ENCODE measurements at regions not wholly inside any gene's neighbourhood (a gene's known extent, or its start where the extent isn't known, plus 50 kb on each side); places are given as distances from the start of the nearest gene placed in this dataset.
A peak's percentile ranks its signal among the peaks of the same experiment; 100 is the strongest.

DNA sequence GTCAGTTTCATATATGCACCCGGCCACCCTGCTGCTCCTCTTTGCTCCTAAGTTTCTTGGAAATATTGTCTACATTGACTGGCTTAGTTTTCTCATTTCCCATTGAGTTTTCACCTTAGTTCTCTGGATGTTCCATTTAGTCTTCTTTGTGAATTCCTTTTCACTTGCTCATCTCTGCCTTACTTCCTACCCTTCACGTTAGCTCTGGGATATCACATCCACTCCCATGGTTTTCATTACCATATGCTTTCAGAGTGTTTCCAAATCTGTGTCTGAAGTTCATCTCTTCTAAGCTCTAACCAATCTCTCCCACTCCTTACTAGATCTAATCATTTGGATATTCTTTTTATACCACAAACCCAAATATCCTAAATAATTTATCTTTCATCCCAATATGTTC is 226.4 kb downstream of the FAM76B start:
- Histone ChIP-seq H3K4me3 (no peak overlapping the region), H3K27ac (no peak overlapping the region)

DNA sequence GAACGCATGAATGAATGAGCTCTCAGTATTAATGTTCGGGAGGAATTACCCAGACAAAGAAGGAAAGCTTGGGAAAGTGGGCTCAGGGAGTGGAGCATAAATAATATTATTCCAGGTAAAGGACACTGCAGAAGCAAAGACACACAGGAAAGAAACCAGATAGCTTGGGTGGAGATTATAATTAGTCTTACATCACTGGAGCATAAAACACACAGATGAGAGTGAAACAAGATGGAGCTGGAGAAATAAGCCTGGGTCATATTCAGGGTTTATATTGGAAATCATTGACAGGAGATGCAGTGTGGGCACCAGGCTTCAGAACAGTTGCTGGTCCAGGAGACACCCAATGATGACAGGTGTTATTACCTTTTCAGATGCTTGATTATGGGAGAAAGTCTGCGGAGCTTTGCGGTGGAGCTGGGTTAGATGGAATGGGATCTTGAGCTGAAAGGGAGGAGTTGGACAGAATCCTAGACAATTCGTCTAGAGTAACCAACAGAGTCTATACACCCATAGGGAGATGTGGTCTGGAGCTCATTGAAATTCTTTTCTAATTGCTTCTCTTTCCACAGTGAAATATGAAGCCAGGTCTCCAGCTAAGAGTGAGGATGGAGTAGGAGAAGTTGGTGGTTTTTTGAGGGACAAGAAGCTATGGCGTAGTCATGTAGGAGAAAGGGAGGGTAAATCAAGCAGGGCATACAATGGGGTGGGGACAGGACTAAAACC is 227.2 kb downstream of the FAM76B start:
- H3K4me3 ChIP-seq: no peak overlapping the region
- H3K27ac ChIP-seq: no peak overlapping the region

DNA sequence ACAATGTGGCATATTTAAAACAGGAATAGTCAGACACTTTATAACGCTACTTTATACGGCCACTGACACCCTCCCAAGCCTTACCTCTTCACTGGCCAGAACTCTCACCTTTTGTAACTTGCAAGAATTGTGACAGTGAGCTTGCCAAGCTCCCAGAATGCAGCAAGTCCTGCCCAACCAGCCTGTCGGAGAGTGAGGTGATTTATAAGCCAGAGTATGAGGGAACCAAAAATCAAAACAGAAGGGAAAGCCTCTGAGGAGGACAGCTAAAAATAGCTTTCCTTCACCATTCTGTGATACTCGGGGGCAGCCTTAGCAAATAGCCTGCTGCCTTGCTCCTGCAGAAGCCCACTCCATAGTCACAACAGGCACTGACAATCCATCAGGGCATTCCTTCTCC is 229.7 kb downstream of the FAM76B start:
- H3K4me3 ChIP-seq: no peak overlapping the region
- no peak overlapping the region for H3K27ac ChIP-seq

DNA sequence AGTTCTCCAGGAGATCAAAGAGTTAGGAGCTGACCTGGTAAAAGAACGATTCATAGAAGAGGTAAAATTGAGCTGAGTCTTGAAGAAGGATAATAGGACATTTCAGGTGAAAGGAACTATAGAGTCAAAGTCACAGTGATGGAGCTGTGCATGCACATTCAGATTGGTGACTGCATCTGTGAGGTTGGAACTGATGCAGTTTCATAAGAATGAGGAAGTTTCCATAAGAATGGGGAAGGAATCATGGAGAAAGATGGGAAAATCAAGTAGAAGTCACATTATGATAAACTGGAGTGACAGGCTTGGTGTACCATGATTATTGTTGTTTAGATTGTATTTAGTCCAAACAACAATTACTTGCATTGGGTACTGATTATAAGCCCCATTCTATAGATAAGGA is 232.2 kb downstream of the FAM76B start:
- no peak overlapping the region for H3K4me3 ChIP-seq
- no peak overlapping the region for H3K27ac ChIP-seq

DNA sequence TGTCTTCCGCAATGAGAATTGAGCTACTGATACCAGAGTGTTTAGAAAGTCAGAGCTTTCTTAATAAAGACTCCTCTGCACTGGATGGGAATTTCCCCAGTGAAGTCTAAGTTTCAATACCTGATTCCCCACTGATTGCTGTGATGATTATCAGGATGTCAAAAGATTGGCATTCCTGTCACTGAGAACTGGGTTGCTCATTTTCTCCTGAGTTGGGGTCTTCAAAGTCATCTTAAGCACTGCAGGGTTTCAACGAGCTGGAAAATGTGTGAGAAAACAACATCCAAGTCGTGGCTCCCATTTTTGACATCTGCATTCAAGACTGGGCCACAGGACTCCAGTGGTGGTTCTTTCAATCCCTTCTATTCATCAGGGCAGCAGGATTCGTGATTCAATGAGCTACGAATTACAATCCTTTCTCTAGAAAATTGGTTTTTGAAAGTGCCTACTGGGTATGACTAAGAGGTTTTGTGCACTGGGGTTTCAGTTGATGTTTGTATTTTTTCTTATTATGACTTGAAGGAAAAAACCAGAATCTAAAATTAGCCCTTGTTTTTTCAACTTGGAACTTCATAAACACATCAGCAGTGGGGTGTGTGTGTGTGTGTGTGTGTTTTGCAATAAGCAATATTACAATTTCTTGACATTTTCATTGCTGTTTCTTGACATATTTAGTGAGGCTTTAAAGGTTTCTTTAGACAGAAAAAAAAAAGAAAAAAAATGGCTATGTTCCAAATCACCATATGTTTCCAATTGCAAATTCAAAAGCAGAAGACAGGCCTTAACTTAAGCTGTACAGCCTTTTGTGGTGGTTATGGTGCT is 233.0 kb downstream of the FAM76B start:
- Histone ChIP-seq H3K27ac (peak overlapping the region in 8 of 21 experiments; percentile 11 to 67 (median 40)), H3K4me3 (no peak overlapping the region)

DNA sequence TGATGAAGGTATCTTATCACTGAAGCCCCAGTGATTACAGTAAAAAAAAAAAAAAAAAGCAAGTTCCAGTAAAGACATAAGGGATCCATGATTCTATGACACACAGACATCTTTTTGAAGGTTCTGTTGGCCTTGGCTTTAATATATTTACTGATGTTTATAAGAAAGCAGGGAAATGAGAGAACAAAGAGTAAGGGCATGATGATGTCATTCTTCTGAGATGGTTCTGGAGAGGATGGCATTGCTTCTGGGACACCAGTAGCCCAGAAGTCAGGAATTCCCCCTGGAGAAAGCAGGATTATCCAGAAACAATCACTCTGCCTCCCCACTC is 233.6 kb downstream of the FAM76B start:
- H3K4me3 ChIP-seq: no peak overlapping the region
- peak overlapping the region in 8 of 21 experiments; percentile 11 to 67 (median 40) for H3K27ac ChIP-seq

DNA sequence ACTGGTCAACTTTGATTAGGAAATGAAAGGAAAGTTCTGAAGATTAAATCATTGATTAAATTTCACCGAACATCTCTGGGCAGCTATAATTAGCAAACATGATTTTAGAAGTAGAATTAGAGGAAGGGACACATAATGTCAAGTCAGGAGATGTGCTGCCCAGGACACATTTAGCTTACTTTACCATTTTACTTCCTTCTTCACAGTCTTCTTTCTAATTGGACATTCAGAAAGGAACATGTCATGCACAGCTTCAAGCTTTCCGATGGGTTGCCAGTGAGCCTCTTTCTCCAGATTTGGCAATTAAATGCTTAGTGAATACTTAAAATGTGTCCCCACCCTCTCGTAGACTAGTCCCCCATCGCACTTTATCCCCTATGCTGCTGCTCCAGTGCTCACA is 234.7 kb downstream of the FAM76B start:
- no peak overlapping the region for H3K4me3 ChIP-seq
- H3K27ac ChIP-seq: no peak overlapping the region

DNA sequence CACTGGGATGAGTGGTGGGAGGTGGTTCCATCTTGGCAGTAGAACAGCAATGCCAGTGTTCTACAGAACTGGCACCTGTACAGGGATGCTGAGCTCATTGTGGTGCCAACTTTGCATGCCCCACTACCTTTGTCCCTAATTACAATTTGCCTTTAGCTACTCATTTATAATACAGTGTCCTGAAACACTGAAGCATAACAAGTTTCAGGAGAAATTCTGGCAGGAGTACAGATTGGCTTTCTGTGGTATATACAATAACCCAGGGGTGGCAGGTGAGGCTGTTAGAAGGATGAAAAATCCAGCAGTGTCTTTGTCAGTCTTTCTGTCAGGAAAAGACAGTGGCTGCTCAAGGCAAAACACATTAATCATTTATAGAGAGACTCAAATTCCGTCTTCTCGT is 240.3 kb downstream of the FAM76B start:
- no peak overlapping the region for H3K27ac ChIP-seq
- no peak overlapping the region for H3K4me3 ChIP-seq

DNA sequence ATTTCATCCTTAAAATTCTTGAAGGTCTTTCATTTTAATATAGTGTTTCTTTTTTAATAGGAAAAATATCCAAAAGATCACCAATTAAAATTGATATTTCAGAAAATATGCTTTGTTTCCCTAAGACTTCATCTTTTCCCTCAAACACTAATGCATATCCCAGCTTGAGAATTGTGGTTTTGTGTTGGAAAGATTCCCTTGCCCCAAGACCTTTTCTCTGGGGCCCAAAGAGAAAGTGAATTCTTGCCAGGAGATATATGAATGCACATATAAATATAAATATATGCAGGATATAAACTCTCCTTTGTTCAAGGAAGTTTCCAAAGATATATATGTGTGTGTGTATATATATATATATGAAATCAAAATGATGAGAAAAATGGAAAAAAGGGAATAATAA is 241.2 kb downstream of the FAM76B start:
- Histone ChIP-seq H3K4me3 (no peak overlapping the region), H3K27ac (no peak overlapping the region)

DNA sequence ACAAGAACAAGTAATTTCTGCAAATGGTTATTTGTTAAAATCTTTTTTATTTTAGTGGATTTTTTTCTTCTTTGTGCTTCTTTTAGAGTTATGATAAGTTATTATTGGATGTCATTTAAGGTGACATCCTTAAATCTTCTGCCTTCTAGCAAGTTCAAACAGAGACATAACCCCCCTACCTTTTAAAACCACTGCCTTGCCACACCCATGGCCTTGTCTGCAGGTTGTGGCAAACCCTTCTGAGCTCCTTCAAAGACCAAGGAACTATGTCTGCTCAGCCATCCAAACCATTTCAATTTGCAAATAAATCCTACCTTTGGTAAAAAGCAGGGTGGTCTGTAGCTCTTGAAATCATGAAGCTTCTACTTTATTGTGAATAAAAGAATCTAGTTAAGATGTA is 241.6 kb downstream of the FAM76B start:
- H3K27ac ChIP-seq: no peak overlapping the region
- no peak overlapping the region for H3K4me3 ChIP-seq

DNA sequence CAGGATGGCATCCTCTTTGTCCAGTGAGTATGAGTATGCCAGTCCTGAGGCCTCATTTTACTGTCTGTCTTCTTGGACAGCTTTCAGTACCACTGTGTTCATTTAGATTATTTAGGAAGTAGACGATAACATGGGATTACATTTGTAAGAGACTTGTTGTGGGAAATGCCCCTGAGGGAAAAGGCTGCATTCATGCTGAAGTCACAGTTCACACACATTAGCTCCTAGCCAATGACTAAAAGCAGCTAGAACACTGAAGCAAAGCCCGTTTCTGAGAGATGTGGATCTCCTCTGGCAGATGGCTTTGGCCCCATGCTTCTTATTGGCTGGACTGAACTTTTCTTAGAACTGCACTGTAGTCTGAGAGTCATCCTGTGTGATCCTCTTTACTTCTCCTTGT is 242.4 kb downstream of the FAM76B start:
- Histone ChIP-seq H3K4me3 (no peak overlapping the region), H3K27ac (no peak overlapping the region)

DNA sequence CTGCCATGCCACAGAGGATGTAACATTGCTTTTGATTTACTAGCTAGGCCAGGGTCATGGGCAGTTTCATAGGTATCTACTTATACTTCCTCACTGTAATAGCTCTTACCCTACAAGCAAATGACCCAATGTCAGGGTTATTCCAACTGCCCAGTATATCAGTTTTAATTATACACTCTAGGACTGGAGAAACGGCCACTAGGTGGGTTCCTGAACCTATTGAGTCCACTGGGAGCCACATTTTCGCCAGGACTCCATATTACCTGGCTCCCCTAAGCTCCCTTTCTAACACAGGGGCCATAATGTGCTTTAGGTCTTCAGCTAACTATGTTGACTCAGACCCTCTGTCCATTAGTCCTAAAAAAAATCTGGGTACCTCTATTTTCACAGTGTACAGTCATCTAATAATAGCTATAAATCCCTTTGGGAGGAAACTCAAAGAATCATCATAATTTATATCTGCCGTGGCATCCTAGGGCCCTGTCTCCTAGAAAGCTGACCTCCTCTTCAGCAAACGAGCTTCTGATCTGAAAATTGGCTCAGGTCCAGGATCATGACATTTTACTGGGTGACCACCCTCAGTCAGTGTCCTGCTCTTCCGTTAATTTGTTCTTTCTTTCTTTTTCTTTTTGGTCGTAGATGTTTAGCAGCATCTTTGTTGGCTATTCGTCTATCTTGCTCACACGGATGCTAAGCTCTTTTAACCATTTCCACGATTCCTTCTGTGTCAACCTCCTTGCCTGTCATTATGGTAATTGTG is 244.3 kb downstream of the FAM76B start:
- H3K27ac ChIP-seq: no peak overlapping the region
- no peak overlapping the region for H3K4me3 ChIP-seq

DNA sequence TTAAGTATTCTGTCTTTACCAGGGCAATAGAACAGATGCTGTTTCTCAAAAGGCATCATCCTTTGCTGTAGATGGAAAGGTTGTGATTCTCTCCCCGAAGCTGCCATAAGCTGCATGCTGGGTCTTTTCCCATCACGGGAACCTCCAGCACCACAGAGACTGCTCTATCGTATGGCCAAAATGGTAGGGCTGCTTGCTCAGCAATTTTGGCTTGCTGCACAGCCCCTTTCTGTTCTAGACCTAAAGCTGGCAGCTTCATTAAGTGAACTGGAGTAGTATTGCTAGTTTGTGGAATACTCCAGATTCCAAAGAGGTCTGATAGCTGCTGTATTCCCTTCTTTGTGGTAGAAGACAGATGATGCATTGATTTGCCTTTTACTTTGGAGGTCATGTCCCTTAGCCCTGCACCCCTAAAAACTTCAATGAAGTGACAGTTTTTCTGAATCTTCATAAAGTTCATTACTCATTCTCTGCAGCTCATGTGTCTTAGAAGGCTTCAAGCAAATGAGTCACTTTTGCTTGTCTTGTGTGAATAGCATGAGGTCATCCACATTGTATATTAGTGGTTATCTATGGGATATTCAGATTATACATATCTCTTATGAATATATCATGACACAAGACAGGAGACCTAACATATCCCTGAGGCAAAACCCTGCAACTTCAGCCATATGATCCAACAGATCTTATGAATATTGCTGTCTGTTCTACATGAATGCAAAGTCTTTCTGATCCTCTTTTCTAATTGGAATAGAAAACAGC is 245.3 kb downstream of the FAM76B start:
- no peak overlapping the region for H3K27ac ChIP-seq
- H3K4me3 ChIP-seq: no peak overlapping the region

DNA sequence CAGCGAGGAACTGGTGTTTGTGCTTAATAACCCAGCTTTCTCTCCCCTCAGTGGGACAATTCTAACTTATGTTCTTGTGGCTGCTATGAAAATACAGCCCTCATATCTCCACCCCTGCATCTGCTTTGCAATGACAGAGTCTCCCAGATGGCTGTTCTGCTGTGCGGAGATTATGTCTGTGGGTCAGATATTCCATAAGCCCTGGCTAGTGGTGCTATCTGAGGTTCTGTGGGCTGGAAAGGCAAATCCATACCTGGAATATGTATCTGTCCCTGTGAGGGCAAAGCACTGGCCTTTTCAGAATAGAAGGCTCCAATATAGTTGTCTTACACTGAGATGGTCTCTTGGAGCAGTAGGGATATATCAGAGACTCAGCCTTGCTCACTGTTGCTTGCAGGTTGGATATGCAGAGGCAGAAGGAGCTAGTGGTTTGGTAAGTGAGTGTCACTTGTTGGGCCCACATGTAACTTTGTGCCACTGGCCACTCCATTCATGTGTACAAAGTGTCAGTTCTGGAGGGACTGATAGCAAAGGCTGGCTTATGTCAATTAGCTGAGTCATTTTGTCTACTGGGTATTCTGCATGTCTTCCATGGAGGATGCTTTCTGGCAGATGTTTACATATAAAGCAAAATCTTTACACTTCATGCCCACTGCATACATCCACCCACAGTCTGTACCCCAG is 246.6 kb downstream of the FAM76B start:
- H3K27ac ChIP-seq: no peak overlapping the region
- H3K4me3 ChIP-seq: no peak overlapping the region

DNA sequence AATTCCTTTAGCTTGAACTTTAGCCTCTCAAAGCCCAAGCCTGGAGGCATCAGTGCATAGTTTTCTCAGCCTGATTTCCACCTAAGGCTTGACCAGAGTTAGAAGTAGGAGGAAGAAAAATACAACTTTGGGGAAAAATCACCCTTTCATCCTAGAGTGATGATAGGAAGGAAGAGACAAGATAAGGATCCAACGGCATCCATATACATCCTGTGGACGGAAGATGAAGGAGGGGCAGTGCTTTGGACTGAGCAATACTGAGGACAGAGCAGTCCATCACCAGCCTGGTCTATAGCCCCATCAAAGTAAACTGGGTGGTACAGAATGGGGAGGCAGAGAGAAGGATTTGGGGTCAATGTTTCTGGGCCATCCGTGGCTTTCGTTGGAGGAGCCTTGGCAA is 247.9 kb downstream of the FAM76B start:
- no peak overlapping the region for H3K27ac ChIP-seq
- H3K4me3 ChIP-seq: no peak overlapping the region

DNA sequence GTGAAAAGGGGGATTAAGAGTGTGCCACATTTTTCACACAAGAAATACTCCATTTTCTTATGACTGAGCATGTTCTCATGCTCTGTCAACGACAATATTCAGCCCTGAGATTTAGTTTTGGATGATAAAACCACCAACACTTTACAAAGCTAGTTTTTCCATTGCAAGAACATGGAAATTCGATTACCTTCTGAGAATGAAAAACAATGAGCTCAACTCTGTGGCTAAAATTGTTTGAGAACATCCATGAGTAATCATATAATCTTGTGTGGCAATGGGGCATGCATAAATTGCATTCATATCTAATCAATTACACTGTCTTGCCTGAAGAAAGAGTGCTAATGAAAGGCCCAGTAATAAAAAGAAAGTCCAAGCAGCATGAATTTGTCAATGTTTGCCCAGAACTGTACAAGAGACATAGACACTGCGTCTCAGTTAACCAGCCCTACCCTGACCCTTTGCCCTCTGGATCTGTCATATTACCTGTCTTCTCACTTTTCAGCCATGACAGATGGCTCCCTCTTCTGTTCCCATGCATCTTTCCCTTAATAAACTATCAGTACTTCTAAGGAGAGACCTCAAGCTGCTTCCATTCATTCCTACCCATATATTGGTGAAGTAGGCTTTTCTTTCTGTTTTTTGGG is 253.4 kb downstream of the FAM76B start:
- H3K4me3 ChIP-seq: no peak overlapping the region
- peak overlapping the region in 2 of 21 experiments; percentile 28 to 47 for H3K27ac ChIP-seq

DNA sequence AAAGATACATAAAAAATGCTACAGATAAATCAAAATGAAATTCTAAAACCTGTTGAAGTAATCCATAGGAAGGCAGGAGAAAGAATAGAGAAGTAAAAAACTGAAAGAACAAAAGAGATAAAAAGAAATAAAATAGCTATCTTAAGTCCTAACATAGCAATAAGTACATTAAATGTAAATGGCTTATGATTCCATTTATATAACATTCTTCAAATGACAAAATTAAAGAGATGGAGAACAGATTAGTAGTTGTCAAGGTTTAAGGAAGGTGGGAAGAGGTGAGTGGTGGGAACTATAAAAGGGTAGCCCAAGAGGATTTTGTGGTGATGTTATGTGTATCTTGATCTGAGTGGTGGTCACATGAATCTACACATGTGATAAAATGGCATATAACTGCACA is 254.8 kb downstream of the FAM76B start:
- Histone ChIP-seq H3K27ac (no peak overlapping the region), H3K4me3 (no peak overlapping the region)

DNA sequence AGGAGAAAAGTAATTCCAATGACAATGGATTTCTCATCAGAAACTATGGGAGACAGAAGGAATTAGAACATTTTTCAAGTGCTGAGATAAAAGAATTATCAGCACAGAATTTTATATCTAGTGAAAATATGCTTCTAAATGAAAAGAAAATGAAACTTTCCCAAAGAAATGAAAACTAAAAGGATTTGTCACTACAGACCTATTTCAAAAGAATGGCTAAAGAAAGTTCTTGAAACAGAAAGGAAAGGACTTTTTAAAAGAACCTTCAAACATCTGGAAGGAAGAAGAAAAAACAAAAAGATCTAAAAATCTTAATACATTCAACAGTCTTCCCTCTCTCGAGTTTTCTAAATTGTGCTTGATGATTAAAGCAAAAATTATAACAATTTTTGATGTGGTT is 255.4 kb downstream of the FAM76B start:
- no peak overlapping the region for H3K4me3 ChIP-seq

DNA sequence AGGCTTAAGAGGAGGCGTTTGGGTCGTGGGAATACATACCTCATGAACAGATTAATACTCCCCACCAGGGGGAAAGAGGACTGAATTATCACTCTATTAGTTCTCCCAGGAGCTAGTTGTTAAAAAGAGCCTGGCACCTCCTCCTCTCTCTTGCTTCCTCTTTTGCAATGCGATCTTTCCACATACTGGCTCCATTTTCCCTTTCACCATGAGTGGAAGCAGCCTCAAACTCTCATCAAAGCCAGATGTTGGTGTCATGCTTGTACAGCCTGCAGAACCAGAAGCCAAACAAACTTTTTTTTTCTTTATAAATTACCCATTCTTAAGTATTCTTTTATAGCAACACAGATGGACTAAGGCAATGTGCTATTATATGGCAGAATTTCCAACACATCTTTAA is 258.5 kb downstream of the FAM76B start:
- Histone ChIP-seq H3K27ac (peak overlapping the region in 1 of 21 experiments; percentile 14), H3K4me3 (no peak overlapping the region)

More for the DNA sequence above, 255.4 kb downstream of the FAM76B start:
- H3K27ac ChIP-seq: no peak overlapping the region
